PC-3 (cell line): ENCODE measurements at regions not wholly inside any gene's neighbourhood (a gene's known extent, or its start where the extent isn't known, plus 50 kb on each side); places are given as distances from the start of the nearest gene placed in this dataset.
A peak's percentile ranks its signal among the peaks of the same experiment; 100 is the strongest.

Source experiments
- ATAC-seq: fragments of 200-7000 bp; cut with Tn5 transposase; 2 replicates; pipeline ENCODE4 v1.9.1; 2020; ENCODE audit warnings: mild to moderate bottlenecking, moderate library complexity
- BruUV-seq: library from RNA; stranded (reverse); fragments of 400-500 nt; replicated peaks from 2 replicates; lab custom pipeline; 2021; lab: Mats Ljungman, UMichigan
- CTCF ChIA-PET: fragments of 300-600 bp; sonication (Branson Sonifier 250); formaldehyde crosslinking; loops from one replicate; lab custom pipeline; 2022; ENCODE audit warnings: antibody characterized with exemption; lab: Charles Lee
- POLR2A ChIA-PET: fragments of 300-600 bp; sonication (Branson Sonifier 250); formaldehyde crosslinking; loops from one replicate; lab custom pipeline; 2022; ENCODE audit warnings: antibody characterized with exemption; ENCODE audit not compliant: unreplicated experiment; lab: Charles Lee
- DNase-seq: peaks from one replicate; pipeline ENCODE4 v3.0.0-alpha.2; 2015
- H2AFZ ChIP-seq: fragments of 300-600 bp; sonication (generic); 2 replicates; pipeline ENCODE4 v1.6.0; 2016; ENCODE audit warnings: antibody characterized with exemption, low read length
- H3F3A ChIP-seq: fragments of 300-600 bp; sonication (generic); one replicate; pipeline ENCODE4 v1.6.0; 2017; ENCODE audit warnings: antibody characterized with exemption, low read length, control low read depth, mild to moderate bottlenecking; ENCODE audit not compliant: unreplicated experiment
- H3K27ac ChIP-seq: fragments of 300-600 bp; sonication (generic); 2 replicates; pipeline ENCODE4 v1.5.1; 2016; ENCODE audit warnings: mild to moderate bottlenecking, low read length
- H3K27me3 ChIP-seq: fragments of 300-600 bp; sonication (generic); 2 replicates; pipeline ENCODE4 v1.6.1; 2016; ENCODE audit warnings: low read length, mixed read lengths
- H3K36me3 ChIP-seq: fragments of 300-600 bp; sonication (generic); 2 replicates; pipeline ENCODE4 v1.6.1; 2016; ENCODE audit warnings: low read depth, mixed run types, low read length, mixed read lengths
- H3K4me1 ChIP-seq: fragments of 300-600 bp; sonication (generic); 2 replicates; pipeline ENCODE4 v1.5.1; 2016; ENCODE audit warnings: low read length; ENCODE audit not compliant: insufficient read depth
- H3K4me2 ChIP-seq: fragments of 300-600 bp; sonication (generic); 2 replicates; pipeline ENCODE4 v1.6.0; 2016; ENCODE audit warnings: low read length
- H3K4me3 ChIP-seq: fragments of 300-600 bp; sonication (generic); 2 replicates; pipeline ENCODE4 v1.5.1; 2016; ENCODE audit warnings: mild to moderate bottlenecking, low read length, mixed read lengths
- H3K79me2 ChIP-seq: fragments of 300-600 bp; sonication (generic); 2 replicates; pipeline ENCODE4 v1.6.1; 2017; ENCODE audit warnings: low read length, mixed read lengths
- H3K9ac ChIP-seq: fragments of 300-600 bp; sonication (generic); 2 replicates; pipeline ENCODE4 v1.6.0; 2016; ENCODE audit warnings: mild to moderate bottlenecking, low read length
- H3K9me2 ChIP-seq: fragments of 300-600 bp; sonication (generic); replicated peaks from 2 replicates; pipeline ENCODE4 v1.6.1; 2016; ENCODE audit warnings: mixed run types, low read length, mixed read lengths
- H3K9me3 ChIP-seq: fragments of 300-600 bp; sonication (generic); 2 replicates; pipeline ENCODE4 v1.6.1; 2016; ENCODE audit warnings: low read length, mixed read lengths
- H4K20me1 ChIP-seq: fragments of 300-600 bp; sonication (generic); 2 replicates; pipeline ENCODE4 v1.6.1; 2016; ENCODE audit warnings: low read length, mixed read lengths
- CTCF ChIP-seq: fragments of 300-600 bp; sonication (generic); conservative IDR thresholded peaks from 2 replicates; pipeline ENCODE4 v1.5.1; 2017; ENCODE audit warnings: antibody characterized with exemption, low read depth, mild to moderate bottlenecking, low read length
- EZH2 ChIP-seq: fragments of 300-600 bp; sonication (generic); IDR thresholded peaks from one replicate; pipeline ENCODE4 v1.6.1; 2017; ENCODE audit warnings: antibody characterized with exemption, mild to moderate bottlenecking, low read length; ENCODE audit not compliant: unreplicated experiment
- EZH2phosphoT487 ChIP-seq: fragments of 300-600 bp; sonication (generic); IDR thresholded peaks from 2 replicates; pipeline ENCODE4 v1.6.1; 2018; ENCODE audit warnings: mild to moderate bottlenecking, antibody characterized with exemption, low read length, borderline replicate concordance
- intact Hi-C: fragments of 100-400 bp; cut with micrococcal nuclease; formaldehyde crosslinking; loops from 2 replicates; pipeline ENCODE4 v1.9.0; 2023

- no peaks in the 10 kb centered on the region for H3K36me3 ChIP-seq
- no peak overlapping the region for H3K27ac ChIP-seq
- H3F3A ChIP-seq = no peaks in the 10 kb centered on the region
- ChIA-PET POLR2A (interaction anchor here (0.7 kb wide), 1 partner anchor 17 kb away, joined by 6 read pairs; no protein-coding TSS in a partner anchor), CTCF (no interaction called here)
- peak; percentile 16 for DNase-seq
- intact Hi-C loops = loop anchor here (5.0 kb wide), 1 partner anchor 119 kb away; no protein-coding TSS in a partner anchor
- H4K20me1 ChIP-seq = no peaks in the 10 kb centered on the region
- no peaks in the 10 kb centered on the region for H3K9me2 ChIP-seq
- H2AFZ ChIP-seq = no peak overlapping the region
- TF ChIP-seq CTCF (no peak), EZH2phosphoT487 (no peak), EZH2 (no peak)
- no peaks in the 10 kb centered on the region for H3K9me3 ChIP-seq
- peaks cover 17% of the 10 kb centered on the region; the same call in 1 of the 2 replicates for H3K4me1 ChIP-seq
- no peaks in the 10 kb centered on the region for H3K27me3 ChIP-seq
- ATAC-seq = no peak
- H3K4me3 ChIP-seq = no peak overlapping the region
- H3K4me2 ChIP-seq = 0 out of 2 replicates have a peak overlapping the region, but pooled peaks have one; percentile 1
- no TSS peak for BruUV-seq
- H3K79me2 ChIP-seq = no peaks in the 10 kb centered on the region
- no peak overlapping the region for H3K9ac ChIP-seq
These were observed 306.8 kb upstream of the ATP11B start for GRCh38 chr3:182486463-182486862.

GRCh38 chr3:182487143-182487542 is 306.2 kb upstream of the ATP11B start:
- Histone ChIP-seq H3K27ac (no peak overlapping the region), H3K4me3 (no peak overlapping the region), H4K20me1 (no peaks in the 10 kb centered on the region), H3K9me3 (no peaks in the 10 kb centered on the region), H3K4me1 (peaks cover 17% of the 10 kb centered on the region; the same call in 1 of the 2 replicates), H3K79me2 (no peaks in the 10 kb centered on the region), H3K36me3 (no peaks in the 10 kb centered on the region), H3F3A (no peaks in the 10 kb centered on the region), H3K4me2 (no peak overlapping the region), H2AFZ (no peak overlapping the region), H3K9ac (no peak overlapping the region), H3K27me3 (no peaks in the 10 kb centered on the region), H3K9me2 (no peaks in the 10 kb centered on the region)
- POLR2A ChIA-PET = no interaction called here
- BruUV-seq = no TSS peak
- intact Hi-C loops = loop anchor here (5.0 kb wide), 1 partner anchor 120 kb away; no protein-coding TSS in a partner anchor
- no peak; the same call in 1 of the 2 replicates for ATAC-seq
- CTCF ChIA-PET = no interaction called here
- TF ChIP-seq CTCF (no peak), EZH2 (no peak), EZH2phosphoT487 (no peak)
- DNase-seq = no peak

GRCh38 chr3:182487611-182488010 is 305.7 kb upstream of the ATP11B start:
- Histone ChIP-seq H3K27ac (no peak overlapping the region), H3K36me3 (no peaks in the 10 kb centered on the region), H3K9ac (no peak overlapping the region), H4K20me1 (no peaks in the 10 kb centered on the region), H2AFZ (no peak overlapping the region), H3K4me2 (no peak overlapping the region), H3K9me3 (no peaks in the 10 kb centered on the region), H3K79me2 (no peaks in the 10 kb centered on the region), H3F3A (no peaks in the 10 kb centered on the region), H3K9me2 (no peaks in the 10 kb centered on the region), H3K4me3 (no peak overlapping the region), H3K27me3 (no peaks in the 10 kb centered on the region), H3K4me1 (peaks cover 17% of the 10 kb centered on the region; the same call in 1 of the 2 replicates)
- DNase-seq (peak; percentile 42), ATAC-seq (peak; percentile 41; the same call in 1 of the 2 replicates)
- TF ChIP-seq EZH2phosphoT487 = no peak
- no peak for TF ChIP-seq EZH2
- TF ChIP-seq CTCF = no peak
- intact Hi-C loops = loop anchor here (5.0 kb wide), 1 partner anchor 120 kb away; no protein-coding TSS in a partner anchor
- CTCF ChIA-PET = no interaction called here
- POLR2A ChIA-PET = no interaction called here
- no TSS peak for BruUV-seq
